Ishikawa (cell line): ENCODE measurements at regions not wholly inside any gene's neighbourhood (a gene's known extent, or its start where the extent isn't known, plus 50 kb on each side); places are given as distances from the start of the nearest gene placed in this dataset.

Source experiments
- TAF1 ChIP-seq: IDR thresholded peaks from 2 replicates; pipeline ENCODE4 v1.6.1; 2012; ENCODE audit warnings: low read depth, mild to moderate bottlenecking
- TF ChIP-seq, protein P1 (sequence below): IDR thresholded peaks from 2 replicates; pipeline ENCODE4 v1.6.1; 2012

DNA sequence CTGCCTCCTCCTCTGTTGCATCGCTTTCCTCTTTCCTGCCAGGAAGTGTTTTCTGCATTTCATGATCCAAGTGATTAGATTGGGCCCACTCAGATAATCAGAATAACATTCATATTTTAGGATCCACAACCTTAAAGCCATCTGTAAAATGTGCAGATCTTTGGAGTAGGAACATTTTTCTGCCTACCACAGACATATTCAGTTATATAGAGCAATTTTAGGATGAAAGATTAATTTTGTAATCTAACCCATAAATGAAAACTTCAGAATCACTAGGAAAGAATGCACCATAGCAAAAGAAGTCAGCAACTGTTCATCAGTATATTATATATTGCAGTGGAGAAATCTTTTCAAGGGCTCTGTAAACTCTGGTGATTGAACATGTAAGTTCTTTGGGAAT is 659.9 kb upstream of the LUZP2 start:
- TF ChIP-seq TAF1: no peak
- TF ChIP-seq, protein P1, sequence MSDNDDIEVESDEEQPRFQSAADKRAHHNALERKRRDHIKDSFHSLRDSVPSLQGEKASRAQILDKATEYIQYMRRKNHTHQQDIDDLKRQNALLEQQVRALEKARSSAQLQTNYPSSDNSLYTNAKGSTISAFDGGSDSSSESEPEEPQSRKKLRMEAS: no peak
